ENCODE measurements at regions not wholly inside any gene's neighbourhood (a gene's known extent, or its start where the extent isn't known, plus 50 kb on each side); places are given as distances from the start of the nearest gene placed in this dataset.
"Not testable (repeated sequence)": the region's sequence is repeated elsewhere in the genome, so short reads cannot be mapped to it uniquely, and the experiment has no call there.

DNA sequence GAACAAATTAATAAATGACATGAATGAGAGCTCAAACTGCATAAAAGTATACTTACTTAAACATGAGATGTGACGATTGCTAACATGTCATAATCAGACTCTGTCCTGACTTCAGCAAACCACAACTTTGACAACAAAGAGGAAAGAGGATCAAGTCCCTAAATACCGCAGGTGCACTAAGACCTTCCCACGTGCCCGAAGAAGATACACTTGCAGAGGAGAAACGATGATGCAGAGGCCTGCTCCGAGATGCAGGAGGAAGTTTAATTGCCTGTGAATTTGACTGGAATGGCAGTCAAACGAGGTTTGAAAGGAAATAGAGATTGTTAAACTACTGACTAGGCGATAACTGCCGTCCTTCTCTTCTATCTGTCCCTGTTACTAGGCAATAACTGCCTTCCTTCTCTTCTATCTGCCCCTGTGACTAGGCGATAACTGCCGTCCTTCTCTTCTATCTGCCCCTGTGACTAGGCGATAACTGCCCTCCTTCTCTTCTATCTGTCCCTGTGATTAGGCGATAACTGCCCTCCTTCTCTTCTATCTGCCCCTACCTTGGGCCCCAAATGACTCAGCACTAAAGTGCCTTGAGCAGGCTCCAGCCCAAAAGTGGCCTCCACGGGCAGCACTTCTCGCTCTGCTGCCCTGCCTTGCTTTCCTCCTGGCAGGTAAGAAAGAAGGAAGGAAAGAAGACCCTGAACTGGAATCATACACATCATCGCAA, 2226.0 kb upstream of the DEFB115 start:
- not testable (repeated sequence) for DNase-seq (ENCODE audit: low read depth, low spot score)

DNA sequence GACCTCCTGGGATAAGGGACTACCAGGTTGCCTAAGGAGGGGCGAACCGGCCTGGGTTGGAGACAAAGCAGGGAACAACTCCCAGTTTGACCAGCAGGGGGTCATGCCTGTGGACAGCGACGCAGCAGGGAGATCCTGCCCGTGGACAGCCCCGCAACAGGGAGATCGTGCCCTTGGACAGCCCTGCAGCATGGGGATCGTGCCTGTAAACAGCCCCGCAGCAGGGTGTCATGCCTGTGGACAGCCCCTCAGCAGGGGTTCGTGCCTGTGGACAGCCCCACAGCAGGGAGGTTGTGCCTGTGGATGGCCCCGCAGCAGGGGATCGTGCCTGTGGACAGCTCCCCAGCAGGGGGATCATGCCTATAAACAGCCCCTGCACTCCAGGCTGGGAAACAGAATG, 2213.2 kb upstream of the DEFB115 start:
- DNase-seq (ENCODE audit: low read depth, low spot score), result not testable (repeated sequence)

DNA sequence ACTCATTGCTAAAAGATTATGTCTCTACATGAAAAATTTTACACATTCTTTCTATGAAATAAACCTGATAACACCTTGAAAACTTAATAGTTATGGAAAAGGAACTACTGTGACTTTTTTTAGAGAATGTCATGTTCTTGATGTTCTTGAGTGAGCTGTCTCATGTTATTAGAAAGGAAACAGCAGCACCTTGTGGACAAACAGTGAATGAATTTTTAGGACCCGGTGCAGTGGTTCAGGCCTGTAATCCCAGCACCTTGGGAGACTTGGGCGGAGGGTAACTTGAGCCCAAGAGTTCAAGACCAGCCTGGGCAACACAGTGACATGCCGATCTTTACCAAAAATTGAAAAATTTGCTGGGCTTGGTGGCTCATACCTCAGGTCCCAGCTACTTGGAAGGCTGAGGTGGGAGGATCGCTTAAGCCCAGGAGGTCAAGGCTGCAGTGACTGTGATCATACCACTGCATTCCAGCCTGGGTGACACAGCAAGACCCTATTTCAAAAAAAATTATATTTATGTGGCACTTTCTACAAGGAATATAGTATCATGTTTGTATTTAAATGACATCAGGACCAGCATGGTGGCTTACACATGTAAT, 2207.4 kb upstream of the DEFB115 start:
- DNase-seq (ENCODE audit: low read depth, low spot score), result not testable (repeated sequence)

DNA sequence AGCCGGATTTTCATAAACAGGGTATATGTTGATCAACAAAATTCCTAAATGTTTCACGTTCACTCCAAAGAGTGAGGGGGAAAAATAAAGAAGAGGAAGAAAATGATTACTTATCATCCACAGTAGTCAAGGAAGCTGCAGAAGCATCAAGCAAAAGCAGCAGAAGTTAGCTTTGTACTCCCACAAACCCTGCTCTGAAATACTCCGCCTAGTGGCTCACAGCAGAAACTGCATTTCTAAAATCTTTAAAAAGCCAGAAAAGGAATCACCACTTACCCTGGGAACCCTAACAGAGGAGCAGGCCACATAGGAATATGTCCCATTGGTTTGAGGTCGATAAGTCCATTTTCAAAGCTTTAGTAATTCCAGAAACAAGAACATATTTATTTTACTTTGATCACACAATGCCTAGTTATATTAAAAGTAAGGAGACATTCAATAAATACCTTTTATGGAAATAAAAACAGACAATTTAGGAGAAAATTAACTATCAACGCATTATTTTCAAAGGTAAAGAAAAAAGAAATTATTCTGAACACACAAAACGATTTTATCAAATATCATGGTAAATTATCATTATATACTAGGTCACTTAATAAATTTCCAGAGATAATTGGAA, 2199.5 kb upstream of the DEFB115 start:
- DNase-seq (ENCODE audit: low read depth, low spot score), result peak; percentile 17

DNA sequence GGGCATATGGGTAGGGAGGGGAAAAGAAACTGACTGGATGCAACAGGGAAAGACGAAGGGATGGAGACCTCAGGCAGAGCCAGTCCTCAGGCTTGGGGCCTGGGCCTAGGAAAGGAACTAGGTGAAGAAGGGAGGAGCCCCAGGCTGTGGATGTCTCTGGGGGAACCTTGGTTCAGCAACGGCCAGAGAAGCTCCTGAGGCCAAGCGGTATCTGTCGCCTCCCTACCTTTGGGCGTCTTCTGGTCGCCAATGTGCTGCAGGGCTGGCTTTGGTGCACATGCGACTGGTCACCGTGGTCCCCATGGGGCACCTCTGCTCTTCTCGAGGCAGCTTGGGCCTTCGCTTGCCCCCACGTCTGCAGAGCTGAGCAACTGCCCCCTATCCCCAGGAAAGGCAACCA, 2195.0 kb upstream of the DEFB115 start:
- not testable (repeated sequence) for DNase-seq (ENCODE audit: low read depth, low spot score)

DNA sequence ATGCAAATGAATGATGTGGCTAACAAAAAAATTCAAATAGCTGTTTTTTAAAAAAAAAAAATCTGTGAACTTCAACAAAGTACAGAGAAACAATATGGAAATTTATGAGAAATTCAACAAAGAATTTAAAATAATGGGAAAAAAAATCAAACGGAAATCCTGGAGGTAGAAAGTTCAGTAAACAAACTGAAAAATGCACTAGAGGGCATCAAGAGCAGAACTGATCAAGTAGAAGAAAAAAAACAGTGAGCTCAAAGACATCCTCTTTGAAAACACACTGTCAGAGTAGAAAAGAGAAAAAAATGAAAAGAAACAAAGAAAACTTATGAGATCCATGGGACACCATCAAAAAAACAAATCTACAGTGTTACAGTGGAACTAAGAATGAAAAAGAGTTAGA, 2191.1 kb upstream of the DEFB115 start:
- DNase-seq (ENCODE audit: low read depth, low spot score), result not testable (repeated sequence)

DNA sequence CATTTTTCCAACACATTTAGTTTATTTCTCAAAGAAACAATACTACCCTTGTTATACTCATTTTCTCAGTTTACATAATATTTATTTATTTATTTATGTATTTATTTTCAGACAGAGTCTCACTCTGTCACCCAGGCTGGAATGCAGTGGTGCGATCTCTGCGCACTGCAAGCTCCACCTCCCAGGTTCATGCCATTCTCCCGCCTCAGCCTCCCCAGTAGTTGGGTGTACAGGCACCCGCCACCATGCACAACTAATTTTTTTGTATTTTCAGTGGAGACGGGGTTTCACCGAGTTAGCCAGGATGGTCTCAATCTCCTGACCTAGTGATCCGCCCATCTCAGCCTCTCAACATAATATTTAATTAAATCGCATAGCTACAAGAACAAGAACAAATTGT, 2183.8 kb upstream of the DEFB115 start:
- not testable (repeated sequence) for DNase-seq (ENCODE audit: low read depth, low spot score)

DNA sequence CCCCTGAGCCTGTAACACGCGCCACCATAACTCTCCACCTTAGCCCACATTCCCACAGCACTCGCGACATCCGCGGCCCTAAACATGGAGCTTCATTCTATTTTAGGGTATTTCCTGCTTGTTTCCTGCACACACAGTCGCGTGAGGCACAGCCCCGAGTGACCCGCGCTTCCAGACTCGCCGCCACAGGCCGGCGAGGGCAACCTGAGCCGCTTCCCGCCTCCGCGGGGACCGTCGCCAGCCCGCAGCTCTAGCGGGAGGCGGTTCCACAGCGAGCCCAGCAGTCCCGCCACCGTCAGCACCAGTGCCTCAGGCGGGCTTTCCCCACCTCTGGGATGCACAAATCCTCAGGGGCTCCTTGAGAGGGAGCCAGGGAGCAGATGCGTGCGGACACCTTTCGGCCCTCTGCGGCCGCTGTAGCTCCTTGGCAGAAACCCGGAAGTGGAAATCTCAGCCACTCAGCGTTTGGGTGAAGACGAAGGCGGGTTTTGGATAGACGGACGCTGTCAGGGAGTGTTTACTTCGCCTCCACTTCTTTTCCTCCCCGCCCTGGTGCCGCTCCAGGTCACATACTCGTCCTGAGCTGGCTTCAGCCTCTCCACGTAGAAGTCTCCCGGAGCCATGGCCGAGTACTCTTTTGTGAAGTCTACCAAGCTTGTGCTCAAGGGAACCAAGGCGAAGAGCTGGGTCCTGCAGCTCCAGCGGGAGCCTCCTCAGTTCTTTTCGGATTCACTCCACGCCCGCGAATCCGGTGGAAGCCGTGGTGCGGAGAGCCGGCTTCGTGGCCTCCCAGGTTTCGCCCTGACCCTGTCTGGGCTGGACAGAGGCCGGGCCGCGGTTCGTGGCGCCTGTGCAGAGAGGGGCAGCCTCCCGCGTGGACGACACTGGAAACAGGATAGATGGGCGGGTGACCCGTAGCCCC, 2177.4 kb upstream of the DEFB115 start:
- DNase-seq (ENCODE audit: low read depth, low spot score), result peak; percentile 97

DNA sequence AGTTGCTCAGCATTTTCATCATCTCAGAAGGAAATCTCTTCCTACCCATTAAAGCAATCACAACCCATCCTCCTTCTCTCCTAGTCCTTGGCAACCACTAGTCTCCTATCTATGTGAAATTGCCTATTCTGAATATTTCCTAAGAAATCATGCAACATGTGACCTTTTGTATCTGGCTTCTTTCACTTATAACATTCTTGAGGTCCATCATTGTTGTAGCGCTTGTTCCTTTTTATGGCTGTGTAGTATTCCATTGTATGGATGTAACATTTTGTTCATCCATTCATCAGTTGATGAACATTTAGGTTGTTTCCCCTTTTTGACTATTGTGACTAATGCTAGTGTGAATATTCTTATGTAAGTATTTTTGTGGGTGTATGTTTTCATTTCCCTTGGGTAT, 2175.8 kb upstream of the DEFB115 start:
- DNase-seq (ENCODE audit: low read depth, low spot score), result not testable (repeated sequence)

DNA sequence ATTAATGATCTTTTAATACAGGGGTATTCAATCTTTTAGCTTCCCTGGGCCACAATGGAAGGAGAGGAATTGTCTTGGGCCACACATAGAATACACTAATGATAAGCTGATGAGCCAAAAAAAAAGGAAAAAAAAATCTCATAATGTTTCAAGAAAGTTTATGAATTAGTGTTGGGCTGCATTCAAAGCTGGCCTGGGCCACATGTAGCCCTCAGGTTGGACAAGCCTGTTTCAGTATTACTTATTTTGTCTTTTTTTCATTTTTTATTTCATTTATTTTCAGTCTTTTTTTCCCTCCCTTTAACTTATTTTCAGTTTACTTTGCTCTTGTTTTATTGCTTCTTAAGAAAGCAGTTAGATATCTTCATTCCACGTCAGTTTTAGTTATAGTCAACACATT, 2171.8 kb upstream of the DEFB115 start:
- no peak for DNase-seq (ENCODE audit: low read depth, low spot score)

DNA sequence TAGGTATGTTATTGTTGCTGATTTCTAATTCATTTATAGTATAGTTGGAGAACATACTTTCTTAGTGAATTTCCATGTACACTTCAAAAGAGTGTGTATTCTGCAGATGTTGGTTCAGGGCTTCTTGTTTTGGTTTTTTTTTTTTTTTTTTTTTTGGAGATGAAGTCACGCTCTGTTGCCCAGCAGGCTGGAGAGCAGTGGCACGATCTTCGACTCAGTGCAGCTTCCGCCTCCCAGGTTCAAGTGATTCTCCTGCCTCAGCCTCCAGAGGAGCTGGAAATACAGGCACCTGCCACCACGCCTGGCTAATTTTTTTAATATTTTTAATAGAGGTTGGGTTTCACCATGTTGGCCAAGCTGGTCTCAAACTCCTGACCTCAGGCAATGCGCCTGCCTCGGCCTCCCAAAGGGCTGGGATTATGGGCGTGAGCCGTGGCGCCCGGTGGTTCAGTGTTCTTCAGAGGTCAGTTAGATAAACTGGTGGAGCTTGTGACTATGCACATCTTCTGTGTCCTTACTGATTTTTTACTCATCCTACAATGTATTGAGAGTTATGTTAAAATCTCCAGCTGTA, 2171.2 kb upstream of the DEFB115 start:
- DNase-seq (ENCODE audit: low read depth, low spot score), result not testable (repeated sequence)

DNA sequence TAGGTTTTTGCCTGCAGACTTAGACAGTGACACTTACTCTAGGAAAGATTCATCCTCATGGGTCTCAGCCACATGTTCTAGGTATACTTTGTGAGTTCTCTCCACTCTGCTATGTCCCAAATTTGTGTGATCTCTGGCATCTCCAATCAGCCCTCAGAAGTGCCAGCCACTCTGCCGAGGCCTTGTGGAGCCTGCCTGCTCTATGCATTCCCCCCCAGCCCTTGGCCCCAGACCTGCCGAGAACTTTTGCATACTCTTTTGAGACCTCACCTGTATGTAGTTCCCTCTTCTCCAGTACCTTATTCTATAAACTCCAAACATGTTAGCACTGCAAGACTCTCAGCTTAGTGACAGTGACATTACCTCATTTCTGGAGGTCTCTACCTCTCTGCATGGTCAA, 2170.5 kb upstream of the DEFB115 start:
- no peak for DNase-seq (ENCODE audit: low read depth, low spot score)

DNA sequence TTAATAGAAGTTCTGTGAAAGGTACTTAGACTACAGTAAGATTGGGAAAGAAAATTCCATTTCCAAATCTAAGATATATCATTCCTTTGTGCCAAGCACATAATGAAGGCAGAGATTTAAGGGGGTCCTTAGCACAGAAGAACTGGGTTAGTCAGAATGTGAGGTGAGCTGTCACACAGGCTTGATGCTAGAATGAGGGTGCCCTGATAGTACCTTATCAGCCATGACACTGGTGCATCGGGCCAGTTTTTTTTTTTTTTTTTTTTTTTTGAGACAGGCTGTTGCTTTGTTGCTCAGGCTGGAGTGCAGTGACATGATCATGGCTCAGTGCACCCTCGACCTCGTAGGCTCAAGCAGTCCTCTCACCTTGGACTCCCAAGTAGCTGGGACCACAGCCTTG, 2169.6 kb upstream of the DEFB115 start:
- not testable (repeated sequence) for DNase-seq (ENCODE audit: low read depth, low spot score)

DNA sequence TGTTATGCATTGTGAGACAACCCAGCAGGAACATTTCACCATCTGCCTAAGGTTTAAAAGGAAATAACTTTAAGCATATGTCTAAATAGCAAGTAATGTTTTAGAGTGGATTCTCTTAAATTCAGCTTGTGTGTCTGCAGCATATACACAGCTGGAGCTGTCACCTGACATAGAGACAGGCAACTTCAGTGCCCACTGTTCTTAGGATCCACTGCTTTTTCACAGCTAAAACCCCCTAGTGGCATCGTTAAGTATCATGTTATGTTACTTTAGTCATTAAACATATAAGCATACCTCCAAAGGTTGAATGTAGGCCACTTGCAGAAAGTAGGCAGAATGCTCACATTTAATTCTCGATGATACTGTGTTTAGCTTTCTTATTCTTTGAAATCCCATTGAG, 2169.0 kb upstream of the DEFB115 start:
- not testable (repeated sequence) for DNase-seq (ENCODE audit: low read depth, low spot score)

DNA sequence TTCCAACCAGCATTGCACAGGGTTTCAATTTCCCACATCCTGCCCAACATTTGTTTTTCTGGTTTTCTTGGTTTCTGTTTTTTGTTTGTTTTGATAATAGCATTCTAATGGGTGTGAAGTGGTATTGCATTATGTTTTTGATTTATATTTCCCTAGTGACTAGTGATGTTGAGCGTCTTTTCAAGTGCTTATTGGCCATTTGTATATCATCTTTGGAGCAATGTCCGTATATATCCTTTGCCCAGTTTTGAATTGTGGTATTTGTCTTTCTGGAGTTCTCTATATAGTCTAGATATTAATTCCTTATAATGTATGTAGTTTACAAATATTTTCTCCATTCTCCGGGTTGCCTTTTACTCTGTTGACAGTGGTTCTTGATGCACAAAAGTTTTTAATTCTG, 2168.1 kb upstream of the DEFB115 start:
- DNase-seq (ENCODE audit: low read depth, low spot score), result not testable (repeated sequence)

DNA sequence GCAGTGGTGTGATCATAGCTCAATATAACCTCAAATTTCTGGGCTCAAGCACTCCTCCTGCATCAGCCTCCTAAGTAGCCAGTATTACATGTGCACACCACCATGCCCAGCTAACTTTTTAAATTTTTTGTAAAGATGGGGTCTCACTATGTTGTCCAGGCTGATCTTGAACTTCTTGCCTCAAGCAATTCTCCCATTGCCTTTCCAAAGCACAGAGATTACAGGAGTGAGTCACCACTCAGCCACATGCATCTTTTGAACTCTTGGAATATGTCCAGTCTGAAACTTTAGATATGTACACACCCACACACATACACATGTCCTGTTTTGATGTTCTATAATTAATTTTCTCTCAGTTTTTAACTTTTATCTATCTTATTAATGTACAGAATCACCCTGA, 2163.5 kb upstream of the DEFB115 start:
- not testable (repeated sequence) for DNase-seq (ENCODE audit: low read depth, low spot score)

DNA sequence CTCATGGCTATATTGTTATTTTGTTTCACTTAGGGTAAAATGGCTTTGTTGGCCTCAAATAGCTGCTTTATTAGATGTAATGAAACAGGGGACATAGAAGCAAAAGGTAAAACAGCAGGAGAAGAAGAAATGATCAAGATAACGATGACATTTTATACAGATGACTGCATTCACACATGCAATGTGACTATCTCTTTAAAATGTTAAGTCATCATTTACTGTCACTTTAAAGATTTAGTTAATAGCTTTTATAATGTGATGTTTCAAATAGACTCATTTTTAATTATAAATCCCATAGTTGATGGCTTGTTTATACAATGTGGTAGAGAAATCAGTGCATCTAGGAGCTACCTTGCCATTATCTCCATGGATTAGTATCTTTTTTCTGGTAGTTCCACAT, 2160.8 kb upstream of the DEFB115 start:
- DNase-seq (ENCODE audit: low read depth, low spot score), result not testable (repeated sequence)

DNA sequence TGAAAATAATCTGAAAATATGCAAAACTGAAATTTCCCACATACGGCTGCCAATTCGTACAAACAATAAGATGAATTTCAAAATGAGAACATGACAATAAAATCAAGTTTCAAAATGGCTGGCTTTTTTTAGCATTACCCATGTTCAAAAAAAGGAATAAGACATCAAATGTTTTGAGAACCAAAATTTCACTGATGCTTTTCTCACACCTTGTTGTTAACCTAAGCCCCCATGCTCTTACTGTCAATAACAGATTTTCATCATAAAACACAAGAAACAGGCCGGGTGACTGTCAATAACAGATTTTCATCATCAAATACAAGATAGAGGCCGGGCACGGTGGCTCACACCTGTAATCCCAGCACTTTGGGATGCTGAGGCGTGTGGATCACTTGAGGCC, 2149.6 kb upstream of the DEFB115 start:
- not testable (repeated sequence) for DNase-seq (ENCODE audit: low read depth, low spot score)

DNA sequence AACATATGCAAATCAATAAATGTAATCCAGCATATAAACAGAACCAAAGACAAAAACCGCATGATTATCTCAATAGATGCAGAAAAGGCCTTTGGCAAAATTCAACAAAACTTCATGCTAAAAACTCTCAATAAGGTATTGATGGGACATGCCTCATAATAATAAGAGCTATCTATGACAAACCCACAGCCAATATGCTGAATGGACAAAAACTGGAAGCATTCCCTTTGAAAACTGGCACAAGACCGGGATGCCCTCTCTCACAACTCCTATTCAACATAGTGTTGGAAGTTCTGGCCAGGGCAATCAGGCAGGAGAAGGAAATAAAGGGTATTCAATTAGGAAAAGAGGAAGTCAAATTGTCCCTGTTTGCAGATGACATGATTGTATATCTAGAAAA, 2148.1 kb upstream of the DEFB115 start:
- not testable (repeated sequence) for DNase-seq (ENCODE audit: low read depth, low spot score)

DNA sequence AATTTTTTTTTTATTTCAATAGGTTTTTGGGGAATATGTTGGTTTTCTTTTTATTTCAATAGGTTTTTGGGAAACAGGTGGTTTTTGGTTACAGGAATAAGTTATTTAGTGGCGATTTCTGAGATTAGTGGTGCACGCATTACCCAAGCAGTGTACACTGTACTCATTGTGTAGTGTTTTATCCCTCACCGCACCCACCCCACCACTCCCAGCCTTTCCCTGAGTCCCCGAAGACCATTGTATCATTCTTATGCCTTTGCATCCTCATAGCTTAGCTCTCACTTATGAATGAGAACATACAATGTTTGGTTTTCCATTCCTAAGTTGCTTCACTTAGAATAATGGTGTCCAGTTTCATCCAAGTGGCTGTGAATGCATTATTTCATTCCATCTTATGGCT, 2142.4 kb upstream of the DEFB115 start:
- not testable (repeated sequence) for DNase-seq (ENCODE audit: low read depth, low spot score)

DNA sequence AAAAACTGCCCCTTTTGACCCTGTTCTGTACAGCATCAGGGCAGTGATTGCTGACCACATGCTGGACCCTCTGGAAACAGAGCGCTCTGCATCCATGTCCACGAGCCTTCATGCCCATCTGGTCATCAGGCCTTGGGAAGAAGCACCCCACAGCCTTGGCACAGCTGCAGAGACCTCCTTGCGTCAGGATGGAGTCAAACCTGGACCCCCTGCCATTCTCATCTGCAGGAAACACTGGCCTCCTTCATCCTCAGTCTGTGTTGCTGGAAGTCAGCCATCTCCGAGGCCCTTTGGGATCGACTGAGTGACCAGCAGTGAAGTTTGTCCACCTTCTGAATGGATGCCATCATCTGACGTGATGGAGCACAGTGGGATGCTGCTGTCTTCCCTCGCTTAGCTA, 2138.3 kb upstream of the DEFB115 start:
- no peak for DNase-seq (ENCODE audit: low read depth, low spot score)

DNA sequence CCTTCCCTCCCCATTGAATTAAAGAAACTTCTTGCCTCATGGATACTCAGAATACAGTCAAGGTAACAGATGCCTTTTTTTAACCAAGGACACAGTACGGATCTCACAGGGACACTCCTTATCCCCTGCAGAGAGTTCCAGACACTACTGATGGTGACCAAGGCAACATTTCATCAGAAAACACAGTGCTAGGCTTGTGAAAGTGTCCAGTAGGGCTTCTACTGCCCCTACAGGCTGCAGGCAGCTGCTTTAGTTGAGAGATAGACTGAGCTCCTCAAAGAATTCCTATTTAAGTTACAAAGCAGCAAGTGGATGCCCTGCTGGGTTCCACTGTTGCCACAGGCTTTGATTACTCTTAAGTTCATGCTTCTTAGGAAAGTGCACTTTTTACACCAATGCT, 2137.8 kb upstream of the DEFB115 start:
- peak; percentile 11 for DNase-seq (ENCODE audit: low read depth, low spot score)
